HCEC 1CT (cell line): ENCODE measurements at regions not wholly inside any gene's neighbourhood (a gene's known extent, or its start where the extent isn't known, plus 50 kb on each side); places are given as distances from the start of the nearest gene placed in this dataset.

ENCODE experiments used
- DNase-seq: peaks from one replicate; pipeline ENCODE4 v3.0.0-alpha.2; 2017

DNA sequence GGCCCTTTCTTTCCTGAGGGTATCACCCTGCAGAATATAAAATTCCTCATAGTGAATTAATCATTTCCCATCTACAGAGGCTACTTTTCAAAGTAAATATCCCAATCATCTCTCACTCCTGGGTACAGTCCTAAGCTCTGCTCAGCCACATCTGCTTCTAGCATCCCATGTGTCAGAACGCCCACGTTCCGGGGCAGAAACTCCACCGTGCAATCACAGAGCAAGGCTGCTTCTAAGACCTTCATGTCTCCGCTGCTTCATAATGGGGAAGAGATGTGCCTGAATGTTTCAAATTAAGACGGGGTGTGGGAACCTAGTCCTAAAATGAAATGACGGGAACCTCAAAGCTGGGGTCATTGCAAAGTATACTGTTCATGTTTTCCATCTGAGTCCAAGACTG lies 208.8 kb upstream of the GMDS start:
- DNase-seq = no peak

DNA sequence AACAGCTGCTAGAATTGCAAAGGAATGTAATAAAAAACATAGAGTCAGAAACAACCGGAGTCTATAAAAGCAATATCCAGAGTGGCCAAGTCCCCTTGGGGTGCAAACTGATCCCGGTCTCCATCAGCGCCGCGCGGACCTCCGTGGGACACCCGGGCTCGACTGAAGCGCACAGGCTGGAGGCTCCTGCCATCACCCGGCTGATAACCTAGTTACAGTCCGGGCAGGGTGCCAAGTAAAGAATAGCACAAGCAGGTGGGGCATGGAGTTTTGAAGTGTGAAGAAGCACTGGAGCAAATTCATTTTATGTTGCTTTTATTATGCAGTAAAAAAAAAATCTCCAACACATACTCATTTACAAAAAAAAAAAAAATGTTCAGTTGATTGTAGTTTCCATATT lies 205.1 kb upstream of the GMDS start:
- no peak for DNase-seq

DNA sequence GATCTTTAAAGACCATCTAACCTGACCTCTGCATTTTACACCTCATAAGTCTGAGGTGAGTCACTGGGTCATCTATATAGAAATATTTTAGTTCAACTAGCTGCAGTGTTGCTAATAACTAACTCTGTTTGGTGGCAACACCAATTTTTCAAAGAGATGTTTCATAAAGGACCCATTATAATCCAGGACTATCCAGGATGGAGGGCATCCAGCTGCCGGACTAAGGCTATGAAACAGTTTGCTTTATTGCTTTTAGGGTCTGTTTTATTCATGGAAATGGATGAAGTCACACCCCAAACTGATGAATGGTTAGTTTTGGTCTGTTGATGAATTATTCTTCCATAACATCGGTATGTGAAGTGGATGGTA lies 204.2 kb upstream of the GMDS start:
- DNase-seq = no peak

DNA sequence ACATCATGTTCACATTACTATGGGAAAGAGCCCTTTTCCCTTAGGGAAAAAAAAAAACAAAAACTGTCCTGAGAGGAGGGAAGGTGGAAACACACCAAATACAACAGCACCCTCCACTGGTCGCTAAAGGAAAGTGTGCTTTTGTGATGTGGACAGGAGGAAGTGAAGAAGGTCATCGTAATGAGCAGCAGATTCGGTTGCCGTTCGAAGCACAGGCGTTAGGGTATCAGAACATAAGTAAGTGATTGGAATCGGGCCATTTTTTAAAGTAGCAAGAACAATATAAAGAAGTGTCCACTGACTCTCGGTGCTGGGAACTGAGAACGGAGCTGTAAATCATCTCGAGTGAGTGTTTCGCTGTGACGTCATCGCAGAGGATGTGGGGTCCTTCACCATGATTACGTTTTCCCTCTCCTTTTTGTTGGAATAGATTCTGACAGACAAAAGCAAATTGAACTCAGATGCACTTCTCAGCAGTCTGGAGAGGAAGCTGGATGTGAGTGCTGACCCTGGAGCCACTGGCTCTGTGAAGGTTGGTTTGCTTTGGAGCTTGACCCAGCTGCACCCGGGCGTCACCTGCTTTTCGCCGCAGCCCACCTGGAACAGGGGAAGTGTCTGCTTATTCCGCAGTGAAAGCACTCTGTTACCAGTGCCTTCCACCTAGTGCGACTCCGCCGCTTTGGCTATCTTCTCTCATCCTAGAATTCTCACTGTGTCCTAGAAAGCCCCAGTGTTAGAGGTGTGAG lies 203.6 kb upstream of the GMDS start:
- DNase-seq = peak; percentile 62

DNA sequence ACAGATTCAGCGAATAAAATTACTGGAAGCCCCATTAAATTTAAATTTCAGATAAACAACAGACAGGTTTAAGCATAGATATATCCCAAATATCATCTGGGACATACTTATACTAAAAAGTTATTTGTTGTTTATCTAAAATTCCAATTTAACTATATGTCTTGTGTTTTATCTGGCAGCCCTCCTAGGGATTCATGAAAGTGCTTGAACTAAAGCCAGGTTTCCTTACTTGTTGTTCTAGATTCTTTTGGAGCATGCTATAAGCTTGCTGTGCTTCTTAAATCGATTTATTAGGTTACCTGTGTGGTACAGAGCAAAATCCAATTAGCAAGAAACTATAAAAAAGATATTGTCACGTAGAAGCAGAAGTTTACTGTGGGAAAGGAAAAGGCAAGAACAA lies 202.5 kb upstream of the GMDS start:
- no peak for DNase-seq

DNA sequence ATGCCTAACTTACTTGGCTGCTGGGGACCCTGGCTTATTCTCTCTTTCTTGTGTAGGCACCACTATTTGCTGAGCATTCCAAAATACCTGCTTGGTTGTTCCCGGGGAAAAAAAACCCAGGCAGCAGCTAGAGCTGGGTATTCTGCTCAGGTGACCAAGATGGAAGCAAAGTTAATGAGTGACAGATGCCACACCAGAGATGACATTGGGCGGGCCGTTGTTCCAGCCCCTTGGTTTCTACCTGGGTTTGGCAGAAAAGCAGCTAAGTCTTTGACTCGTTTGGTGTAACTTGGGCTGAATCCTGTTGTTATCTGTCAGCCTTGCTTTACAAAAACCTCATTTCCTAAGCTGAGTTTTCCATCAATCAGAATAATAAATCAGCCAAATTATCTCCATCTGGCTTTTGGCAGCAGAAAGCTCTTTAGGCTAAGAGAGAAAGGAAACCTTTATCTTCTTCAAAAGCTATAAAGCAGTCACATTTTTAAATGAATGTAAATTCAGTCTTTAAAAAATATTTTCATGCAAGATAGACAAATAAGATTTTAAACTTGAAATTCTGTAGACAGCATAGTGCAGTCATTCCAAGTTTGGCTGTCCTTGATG lies 202.0 kb upstream of the GMDS start:
- DNase-seq = no peak

DNA sequence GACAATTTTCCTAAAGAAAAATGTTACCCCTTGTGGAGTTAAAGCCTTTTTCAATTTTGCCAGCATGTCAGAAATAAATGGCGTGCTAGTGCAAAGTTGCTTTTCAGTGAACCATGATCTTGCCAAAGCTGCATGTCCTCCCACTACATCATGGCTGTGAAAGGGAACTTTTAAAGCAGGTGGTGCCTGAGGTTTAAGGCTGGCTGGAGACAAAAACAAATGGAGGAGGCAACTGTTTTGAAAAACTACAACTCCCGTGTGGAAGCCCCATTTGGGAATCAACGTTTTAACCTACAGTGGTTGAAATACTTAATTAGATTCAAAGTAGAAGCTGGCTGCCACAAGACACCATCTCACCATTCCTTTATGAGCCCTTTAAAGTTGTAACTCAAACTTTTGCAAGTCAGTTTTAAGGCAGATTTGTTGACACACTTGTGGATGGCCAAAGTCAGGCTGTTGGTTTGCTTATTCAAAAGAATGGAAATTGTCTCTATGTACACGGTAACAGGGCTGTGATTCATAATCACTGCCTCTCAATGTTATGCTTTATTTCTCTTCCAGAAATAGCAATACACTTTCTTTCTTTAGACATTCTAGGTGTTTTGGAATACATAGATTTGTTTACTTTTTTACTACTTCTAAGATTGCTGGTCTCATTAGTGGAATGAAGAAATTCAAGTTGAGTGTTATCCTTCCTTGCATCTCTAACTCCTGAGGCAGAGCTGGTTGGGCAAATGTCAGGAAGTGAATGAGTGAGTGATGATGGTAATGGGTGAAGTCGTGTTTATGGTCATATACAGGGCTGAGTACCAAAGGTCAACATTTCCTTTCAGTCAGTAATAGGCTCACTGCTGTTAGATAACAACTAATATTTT lies 196.4 kb upstream of the GMDS start:
- DNase-seq = no peak

DNA sequence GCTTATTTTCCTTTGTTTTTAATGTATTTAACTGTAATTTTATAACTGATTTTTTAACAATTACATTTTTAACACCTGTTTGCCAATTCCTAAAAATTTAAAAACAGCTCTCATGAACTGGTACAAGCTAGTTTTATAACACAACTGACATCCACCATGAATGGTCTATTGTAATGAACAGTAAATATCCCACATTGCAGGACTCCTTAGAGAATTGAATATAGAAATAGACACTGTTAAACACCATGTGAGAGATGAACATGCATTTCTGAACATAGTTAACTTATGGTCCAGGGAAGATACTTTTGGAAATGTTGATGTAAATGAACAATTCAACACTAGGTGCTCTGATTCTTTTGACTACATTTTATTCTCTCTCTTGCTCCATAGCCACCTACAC lies 195.1 kb upstream of the GMDS start:
- DNase-seq = no peak

DNA sequence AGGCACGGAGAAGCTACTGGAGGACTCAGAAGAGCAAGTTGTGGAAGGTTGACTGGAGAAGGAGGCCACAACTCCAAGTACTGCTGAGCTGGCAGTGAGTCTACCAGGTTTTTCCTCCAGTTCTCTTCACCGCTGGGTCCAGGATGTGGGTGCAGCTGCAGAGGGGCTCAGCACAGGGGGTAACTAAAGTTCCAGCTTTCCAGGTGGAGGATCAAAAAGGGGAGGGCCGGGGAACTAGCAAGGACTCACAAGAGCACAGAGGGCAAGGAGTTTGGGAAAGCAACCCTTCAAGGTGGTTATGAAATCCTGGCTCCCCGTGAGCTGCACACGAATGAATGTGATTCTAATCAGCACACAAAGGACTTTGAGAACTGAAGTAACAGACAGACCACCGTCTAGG lies 194.2 kb upstream of the GMDS start:
- no peak for DNase-seq

DNA sequence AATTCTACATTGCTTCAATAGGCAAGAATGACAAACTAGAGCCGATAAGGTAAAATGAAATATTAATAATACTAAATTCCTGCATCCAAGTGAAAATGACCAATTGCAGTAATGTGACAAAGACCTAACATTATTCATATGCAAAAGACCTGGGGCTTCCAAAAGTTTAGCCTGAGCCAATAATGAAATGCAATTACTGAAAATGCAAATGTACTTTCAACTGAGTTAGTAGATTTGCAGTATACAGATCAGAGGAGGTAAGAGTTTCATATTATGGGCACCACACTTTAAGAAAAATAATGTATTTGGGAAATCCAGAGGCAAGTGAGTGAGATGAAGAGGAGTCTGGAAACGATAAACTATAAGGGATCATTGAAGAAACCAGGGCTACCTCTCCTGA lies 193.7 kb upstream of the GMDS start:
- no peak for DNase-seq

DNA sequence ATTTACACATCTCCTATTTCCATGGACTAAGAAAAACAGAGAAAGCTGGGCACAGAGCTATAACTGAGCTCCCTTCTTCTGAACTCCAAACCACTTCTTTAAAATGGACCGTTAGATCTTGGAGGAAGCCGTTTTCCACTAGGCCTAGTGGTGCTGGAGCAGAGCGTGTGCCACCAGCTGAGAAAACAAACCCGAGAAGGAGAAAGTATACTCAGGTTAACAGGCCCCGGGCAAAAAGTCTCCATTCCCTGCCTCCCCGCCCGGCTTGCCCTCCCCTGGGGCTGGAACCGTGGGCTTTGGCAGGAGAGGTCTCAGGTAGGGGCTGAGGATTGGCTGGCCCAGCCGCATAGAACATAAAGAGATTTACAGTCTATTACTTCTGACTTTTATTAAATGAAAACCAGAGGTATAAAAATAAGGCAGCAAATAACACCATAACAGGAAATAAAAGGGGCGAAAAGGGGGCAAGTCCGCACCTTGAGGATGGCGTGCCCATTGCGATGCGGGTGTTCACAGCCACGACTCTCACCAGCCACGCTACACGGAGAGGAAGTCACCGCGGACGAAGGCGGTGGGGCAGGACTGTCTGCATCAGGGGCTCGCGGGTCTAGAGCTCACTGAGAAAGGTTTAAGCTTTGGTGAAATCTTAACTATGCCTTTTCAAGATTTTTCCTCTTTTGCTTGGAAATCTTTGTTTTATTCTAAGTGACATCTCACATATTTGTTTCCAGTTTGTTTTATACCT lies 191.2 kb upstream of the GMDS start:
- DNase-seq = no peak

DNA sequence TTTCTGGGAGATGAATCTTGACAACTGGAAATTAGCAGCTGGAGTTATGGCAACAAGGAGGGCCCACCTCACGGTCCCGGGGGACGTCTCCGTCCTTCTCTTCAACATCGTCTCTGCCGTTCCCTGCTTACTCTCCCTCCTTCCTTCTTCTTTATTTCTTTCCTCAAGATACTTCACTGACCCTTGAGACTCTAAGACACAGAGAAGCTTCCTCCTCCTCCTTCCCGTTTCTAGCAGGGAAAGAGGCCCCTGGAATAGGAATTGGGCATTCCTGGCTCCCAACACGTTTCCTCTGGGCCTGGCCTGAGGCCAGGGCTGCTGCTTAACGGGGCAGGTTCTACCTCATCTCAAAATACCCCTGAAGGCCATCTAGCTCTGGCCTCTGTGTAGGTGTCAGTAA lies 189.9 kb upstream of the GMDS start:
- no peak for DNase-seq

DNA sequence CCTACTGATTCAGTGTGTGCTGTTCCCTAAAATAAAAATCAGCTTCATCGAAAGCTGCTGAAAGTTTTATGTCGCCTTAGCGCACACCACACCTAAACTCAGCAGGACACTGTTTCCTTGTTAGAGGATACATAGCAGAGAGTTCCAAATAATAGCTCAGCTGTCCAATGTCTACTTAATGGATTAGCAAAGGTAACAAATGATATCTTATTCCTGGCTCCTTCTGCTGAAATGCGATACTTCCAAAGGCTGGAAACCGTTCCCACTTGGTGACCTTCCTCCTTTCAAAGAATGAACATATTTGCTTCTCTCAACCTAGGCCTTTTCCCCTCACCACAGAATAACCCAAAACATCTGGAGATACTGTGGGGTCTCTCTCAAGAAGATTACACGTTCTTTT lies 189.5 kb upstream of the GMDS start:
- DNase-seq = no peak

DNA sequence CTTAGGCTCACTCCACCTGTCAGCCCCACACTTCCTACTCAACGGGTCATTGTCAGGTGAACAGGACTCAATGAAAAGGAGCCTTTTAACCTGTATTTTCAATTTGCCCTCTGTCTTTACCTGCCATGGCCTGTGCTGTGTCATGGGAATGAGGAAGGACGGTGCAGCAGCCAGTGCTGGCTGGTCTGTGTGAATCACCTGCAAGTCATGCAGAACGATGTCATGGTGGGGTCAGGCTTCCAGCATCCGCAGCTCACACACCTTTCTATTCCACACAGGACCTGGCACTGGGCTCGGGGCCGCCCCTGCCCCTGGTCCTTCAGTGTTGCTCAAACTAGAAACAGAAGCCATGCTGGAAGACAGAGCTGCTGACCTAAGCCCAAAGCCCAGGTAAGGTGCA lies 188.7 kb upstream of the GMDS start:
- DNase-seq = no peak

DNA sequence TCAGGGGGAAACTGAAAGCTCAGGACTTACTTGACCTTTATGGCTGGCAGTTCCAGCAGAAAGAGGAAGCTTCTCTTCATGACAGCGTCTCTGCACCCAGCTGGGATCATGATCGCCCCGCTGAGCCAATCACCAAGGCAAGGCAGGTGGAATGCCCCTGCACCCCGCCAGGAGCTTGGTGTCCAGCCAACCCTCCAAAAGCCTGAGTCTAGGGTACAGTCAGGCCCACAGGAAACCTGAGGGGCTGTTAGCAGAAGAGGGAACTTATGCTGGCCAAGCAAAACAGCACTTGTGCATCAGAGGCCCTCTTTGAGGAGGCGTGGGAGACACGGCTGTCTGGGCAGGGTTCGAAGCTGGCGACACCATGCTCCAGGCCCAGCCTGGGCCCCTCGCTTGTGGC lies 188.3 kb upstream of the GMDS start:
- no peak for DNase-seq

DNA sequence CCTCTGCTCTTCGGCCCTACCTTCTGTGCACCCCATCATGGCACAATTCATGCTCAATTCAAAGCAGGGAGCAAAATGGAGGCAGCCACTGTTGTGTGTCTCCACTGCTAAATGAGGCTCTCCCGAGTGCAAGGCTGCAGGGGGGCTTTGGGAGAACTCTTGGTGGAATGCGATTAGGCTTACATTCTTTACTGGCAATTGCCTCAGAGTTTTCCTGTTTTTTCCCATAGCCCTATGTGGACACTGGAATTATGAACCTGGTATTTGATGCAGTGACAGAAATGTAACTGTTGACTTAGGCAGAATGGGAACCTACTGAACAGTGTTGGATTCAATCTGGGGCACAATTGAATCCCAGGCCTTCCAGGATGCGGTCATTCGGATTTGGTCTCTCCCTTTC lies 187.9 kb upstream of the GMDS start:
- DNase-seq = no peak

DNA sequence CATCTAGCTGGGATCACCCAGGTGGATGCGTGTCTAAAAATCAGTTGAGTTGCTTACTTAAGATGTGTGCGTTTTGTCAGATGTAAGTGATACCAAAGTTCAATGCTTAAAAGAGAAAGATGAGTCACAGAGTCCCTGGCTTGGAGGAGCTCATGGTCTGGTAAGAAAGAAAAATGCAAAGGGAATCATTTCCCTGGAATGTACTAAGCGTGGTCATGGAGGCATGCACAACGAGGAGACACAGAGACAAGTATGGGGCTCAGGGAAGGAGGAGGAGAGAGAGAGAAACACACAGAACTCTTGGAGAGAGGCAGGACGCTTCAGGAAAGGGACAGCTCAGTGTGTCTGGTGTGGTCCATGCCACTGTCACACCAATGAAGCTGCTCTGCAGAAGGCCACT lies 186.9 kb upstream of the GMDS start:
- DNase-seq = peak; percentile 85

DNA sequence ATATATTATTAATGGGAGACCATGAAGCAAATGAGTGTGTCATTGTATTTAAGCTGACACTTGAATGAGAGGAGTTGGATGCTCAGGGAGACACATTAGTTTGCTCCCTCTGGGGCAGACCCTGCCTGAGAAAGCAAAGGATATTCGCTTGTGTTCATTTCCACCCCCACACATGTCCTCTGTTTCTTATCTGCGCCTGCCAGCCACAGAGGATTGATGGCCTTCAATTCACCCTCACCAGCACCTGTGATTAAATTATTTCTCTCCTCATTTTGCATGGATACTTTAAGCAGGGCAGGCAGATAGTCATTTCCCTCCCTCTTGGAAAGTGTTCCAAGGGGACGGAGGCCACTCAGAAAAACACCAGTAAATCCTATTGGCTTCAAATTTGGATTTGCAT lies 185.2 kb upstream of the GMDS start:
- no peak for DNase-seq

DNA sequence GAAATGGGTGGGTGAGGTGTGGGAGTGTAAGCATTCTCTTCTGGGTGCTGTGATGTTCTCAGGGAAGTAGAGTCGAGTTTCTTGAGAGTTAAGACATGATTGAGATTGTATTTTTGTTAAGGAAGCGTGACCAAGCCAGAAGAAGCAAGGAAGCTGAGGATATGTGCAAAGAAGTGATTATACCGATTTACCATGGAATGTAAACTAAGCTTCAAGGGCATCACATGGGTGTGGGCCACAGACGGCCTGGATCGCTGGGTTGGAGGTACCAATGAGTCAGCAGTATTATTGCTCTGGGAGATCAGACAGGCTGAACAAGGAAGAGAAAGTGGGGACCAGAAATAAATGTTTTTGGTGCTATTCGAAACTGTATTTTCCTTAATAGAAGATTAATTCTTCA lies 184.1 kb upstream of the GMDS start:
- no peak for DNase-seq

DNA sequence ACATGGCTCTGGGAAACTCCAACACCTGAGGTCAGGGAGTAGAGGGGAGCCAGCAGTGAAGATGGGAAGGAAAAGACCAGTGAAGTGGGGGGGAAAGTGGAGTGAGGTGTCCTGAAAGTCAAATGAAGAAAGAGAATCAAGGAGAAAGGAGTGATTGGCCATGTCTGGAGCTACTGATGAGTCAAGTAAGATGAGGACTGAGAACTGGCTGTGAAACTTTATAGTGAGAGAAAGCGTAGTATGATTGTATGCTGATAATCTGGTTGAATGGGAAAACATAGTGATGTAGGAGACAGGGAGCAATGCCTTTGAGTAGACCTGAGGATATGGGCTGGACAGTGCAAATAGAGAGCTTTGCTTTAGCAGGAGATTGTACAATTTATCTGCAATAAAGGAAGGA lies 183.6 kb upstream of the GMDS start:
- no peak for DNase-seq

DNA sequence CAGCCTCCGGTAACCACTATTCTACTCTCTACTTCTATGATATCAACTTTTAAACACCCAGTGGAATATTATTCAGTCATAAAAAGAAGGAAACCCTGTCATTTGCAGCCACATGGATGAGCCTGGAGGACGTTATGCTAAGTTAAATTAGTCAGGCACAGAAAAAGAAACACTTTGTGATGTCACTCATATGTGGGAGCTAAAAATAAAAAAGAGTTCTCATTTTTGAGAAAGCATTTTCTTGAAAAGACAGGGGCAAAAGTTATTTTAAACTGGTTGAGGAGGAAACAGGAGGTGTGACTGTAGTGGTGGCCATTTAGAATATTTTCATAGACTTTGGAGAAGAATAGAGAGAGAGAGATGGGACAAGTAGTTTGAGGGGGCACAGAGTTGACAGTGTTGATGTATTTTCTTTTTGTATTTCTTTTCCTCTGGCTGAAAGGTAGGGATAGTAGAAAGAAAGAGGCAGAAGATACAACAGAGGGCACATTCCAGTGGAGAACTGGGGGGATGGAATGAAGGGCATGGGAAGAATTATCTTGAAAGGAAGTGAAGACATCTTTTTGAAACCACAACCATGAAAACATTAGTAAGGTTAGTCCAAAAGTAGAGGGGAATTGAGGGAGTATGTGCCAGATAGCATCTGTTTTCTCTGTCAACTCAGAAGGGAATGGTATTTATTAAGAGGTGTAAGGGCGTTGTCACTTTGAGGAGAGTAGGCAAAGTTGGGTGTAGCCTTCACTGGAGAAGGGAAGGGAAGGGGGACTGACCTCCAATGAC lies 181.3 kb upstream of the GMDS start:
- DNase-seq = peak; percentile 22

DNA sequence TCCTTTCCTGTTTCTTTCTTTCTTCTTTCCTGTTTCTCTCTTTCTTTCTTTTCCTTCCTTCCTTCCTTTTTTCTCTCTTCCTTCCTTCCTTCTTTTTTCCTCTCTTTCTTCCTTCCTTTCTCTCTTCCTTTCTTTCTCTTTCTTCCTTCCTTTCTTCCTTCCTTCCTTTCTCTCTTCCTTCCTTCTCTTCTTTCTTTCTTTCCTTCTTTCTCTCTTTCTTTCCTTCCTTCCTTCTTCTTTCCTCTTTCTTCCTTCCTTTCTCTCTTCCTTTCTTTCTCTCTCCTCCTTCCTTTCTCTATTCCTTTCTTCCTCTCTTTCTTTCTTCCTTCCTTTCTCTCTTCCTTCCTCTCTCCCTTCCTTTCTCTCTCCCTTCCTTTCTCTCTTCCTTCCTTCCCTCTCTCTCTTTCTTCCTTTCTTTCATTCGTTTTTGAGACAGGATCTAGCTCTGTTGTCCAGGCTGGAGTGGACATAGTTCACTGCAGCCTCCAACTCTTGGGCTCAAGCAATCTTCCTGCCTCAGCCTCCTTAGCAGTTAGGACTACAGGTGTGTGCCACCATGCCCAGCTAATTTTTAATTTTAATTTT lies 170.8 kb upstream of the GMDS start:
- DNase-seq = no peak
